ENCODE measurements at regions not wholly inside any gene's neighbourhood (a gene's known extent, or its start where the extent isn't known, plus 50 kb on each side); places are given as distances from the start of the nearest gene placed in this dataset.

DNA sequence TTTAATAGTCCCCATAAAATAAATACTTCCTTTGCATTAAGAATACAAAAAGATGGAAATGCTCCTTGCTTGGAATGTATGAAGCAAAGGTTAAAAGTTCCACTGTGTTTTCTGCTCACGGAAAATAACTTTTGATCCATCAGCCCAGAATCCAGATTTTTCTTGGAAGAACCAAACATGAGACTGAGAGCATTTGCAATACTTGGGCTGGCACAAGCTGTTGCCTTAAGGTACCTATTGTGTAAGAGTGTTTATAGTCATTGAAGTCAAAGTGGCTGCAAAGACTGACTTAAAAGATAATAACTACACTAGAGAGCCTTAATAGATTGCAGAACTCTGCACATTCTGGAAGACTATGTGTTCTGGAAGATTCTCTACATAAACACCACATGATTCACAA, 281.4 kb downstream of the RAB28 start (continued):
- TF ChIP-seq ASH2L (IDR thresholded peaks at IDR 0.05; ENCODE audit: low read length), result no peak
- no peak for TF ChIP-seq GTF2F1 (IDR thresholded peaks at IDR 0.05; ENCODE audit: borderline replicate concordance, low read depth, low read length)
- no peak for TF ChIP-seq ATF2 (IDR thresholded peaks at IDR 0.05; ENCODE audit: low read length)
